IPS-15b (cell line): ENCODE measurements at regions not wholly inside any gene's neighbourhood (a gene's known extent, or its start where the extent isn't known, plus 50 kb on each side); places are given as distances from the start of the nearest gene placed in this dataset.
"Not testable (repeated sequence)": the region's sequence is repeated elsewhere in the genome, so short reads cannot be mapped to it uniquely, and the experiment has no call there.

Experiments used
- H3K27me3 ChIP-seq: one replicate; pipeline ENCODE4 v1.6.1; 2013; ENCODE audit warnings: low read length; ENCODE audit not compliant: control insufficient read depth, insufficient read depth
- H3K36me3 ChIP-seq: one replicate; pipeline ENCODE4 v1.6.1; 2013; ENCODE audit warnings: low read length; ENCODE audit not compliant: control insufficient read depth, insufficient read depth
- H3K4me1 ChIP-seq: one replicate; pipeline ENCODE4 v1.6.1; 2013; ENCODE audit warnings: mild to moderate bottlenecking, low read length; ENCODE audit not compliant: control insufficient read depth, insufficient read depth
- H3K4me3 ChIP-seq: one replicate; pipeline ENCODE4 v1.5.1; 2013; ENCODE audit warnings: low read depth, low read length
- H3K9ac ChIP-seq: one replicate; pipeline ENCODE4 v1.6.1; 2013; ENCODE audit warnings: low read depth, mild to moderate bottlenecking, low read length
- H3K9me3 ChIP-seq: one replicate; pipeline ENCODE4 v1.6.1; 2013; ENCODE audit warnings: mild to moderate bottlenecking, low read length; ENCODE audit not compliant: control insufficient read depth, insufficient read depth

DNA sequence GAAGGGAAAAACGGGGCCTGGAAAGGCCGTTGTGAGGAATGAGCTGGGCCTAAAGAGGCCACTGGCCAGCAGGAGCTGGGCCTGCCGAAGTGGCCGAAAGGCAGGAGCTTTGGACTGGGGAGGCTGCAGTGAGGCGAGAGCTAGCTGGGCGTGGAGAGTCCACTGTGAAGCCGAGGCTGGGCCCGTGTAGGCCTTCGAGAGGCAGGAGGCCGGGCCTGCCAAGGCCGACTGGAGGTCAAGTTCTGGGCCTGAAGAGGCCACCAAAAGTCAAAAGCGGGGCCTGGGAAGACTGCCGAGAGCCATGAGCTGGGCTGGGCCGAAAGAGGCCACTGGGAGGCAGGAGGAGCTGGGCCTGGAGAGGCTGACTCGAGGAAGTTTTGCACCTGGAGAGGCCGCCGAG, 69.6 kb upstream of the COBL start:
- H3K9ac ChIP-seq, H3K9me3 ChIP-seq, H3K4me3 ChIP-seq, H3K36me3 ChIP-seq, H3K4me1 ChIP-seq, H3K27me3 ChIP-seq: not testable (repeated sequence)

DNA sequence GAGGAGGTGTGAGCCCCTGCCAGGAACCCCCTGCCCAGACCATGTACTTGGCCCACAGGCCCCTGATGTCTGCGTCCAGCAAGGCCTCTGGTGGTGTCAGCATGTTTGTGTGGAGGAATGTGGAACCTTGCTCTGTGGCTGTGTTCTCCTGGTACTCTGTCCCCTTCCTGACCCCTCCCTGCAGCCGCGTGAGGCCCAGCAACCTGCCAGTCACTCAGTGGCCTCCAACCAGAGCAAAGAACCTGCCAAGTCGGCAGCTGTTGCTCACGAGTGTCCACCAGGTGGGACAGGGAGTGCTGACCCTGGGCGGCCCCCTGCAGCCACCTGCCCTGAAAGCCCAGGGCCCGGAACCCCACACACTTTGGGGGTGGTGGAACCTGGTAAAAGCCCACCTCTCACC, 65.6 kb upstream of the COBL start:
- H3K4me1 ChIP-seq, H3K9me3 ChIP-seq, H3K4me3 ChIP-seq, H3K27me3 ChIP-seq, H3K9ac ChIP-seq, H3K36me3 ChIP-seq: not testable (repeated sequence)

DNA sequence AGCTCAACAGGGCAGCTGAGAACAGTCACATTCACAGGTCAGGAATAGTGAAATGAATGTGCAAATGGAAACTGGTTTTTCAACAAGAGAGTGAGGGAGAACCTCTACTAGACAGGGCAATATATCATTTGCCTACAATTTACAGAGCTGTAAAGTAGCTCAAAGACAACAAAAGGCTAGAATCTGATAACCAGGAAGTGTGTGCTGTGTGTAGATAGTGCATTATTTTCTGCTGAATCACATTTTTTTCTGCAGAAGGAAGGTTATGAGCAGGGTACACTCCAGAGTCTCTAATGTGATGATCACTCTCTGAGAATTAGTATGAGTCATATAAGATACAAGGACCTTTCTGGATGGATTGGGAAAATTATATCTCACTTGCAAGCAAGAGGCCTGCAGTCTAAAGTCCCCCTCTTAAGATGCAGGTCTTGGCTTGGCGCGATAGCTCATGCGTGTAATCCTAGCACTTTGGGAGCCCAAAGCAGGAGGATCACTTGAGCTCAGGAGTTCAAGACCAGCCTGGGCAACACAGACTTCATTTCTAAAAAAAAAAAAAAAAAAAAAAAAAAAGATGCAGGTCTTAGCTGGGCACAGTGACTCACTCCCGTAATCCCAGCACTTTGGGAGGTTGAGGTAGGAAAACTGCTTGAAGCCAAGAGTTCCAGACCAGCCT, 59.9 kb upstream of the COBL start:
- no peaks in the 10 kb centered on the region for H3K36me3 ChIP-seq
- no peak overlapping the region for H3K4me3 ChIP-seq
- no peak overlapping the region for H3K9ac ChIP-seq
- no peaks in the 10 kb centered on the region for H3K27me3 ChIP-seq
- no peaks in the 10 kb centered on the region for H3K4me1 ChIP-seq
- H3K9me3 ChIP-seq: no peaks in the 10 kb centered on the region

GRCh38 chr7:51374936-51375335, 58.3 kb upstream of the COBL start:
- Histone ChIP-seq H3K9me3 (no peaks in the 10 kb centered on the region), H3K9ac (no peak overlapping the region), H3K4me1 (no peaks in the 10 kb centered on the region), H3K27me3 (no peaks in the 10 kb centered on the region), H3K36me3 (no peaks in the 10 kb centered on the region), H3K4me3 (no peak overlapping the region)

GRCh38 chr7:51373607-51374006, 57.0 kb upstream of the COBL start:
- not testable (repeated sequence) for H3K9me3 ChIP-seq, H3K36me3 ChIP-seq, H3K27me3 ChIP-seq, H3K9ac ChIP-seq, H3K4me3 ChIP-seq, H3K4me1 ChIP-seq

DNA sequence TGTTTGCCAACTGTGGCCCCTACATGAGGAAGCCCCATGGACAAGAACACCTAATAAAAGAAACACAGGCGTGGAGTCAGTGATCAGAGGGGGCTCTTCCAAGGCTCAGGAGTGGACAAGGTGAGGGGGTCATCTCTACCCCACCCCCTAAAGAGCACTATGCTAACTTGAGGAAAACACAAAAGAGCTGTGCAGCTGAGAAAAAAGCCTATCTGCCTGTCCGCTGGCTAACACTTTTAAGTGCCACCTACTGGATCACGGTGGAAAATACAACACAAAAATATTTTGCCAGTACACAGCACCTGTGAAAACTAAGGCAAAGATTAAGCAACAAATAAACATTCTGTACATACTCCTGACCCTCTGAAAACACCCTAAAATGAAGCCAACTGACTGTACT, 53.1 kb upstream of the COBL start:
- no peaks in the 10 kb centered on the region for H3K9me3 ChIP-seq
- peaks cover 7% of the 10 kb centered on the region for H3K4me1 ChIP-seq

GRCh38 chr7:51369228-51369627, 52.6 kb upstream of the COBL start:
- not testable (repeated sequence) for H3K27me3 ChIP-seq, H3K9me3 ChIP-seq, H3K4me3 ChIP-seq, H3K36me3 ChIP-seq, H3K4me1 ChIP-seq, H3K9ac ChIP-seq

More for the DNA sequence above, 53.1 kb upstream of the COBL start:
- Histone ChIP-seq H3K27me3 (no peaks in the 10 kb centered on the region), H3K9ac (no peak overlapping the region), H3K36me3 (no peaks in the 10 kb centered on the region), H3K4me3 (no peak overlapping the region)

DNA sequence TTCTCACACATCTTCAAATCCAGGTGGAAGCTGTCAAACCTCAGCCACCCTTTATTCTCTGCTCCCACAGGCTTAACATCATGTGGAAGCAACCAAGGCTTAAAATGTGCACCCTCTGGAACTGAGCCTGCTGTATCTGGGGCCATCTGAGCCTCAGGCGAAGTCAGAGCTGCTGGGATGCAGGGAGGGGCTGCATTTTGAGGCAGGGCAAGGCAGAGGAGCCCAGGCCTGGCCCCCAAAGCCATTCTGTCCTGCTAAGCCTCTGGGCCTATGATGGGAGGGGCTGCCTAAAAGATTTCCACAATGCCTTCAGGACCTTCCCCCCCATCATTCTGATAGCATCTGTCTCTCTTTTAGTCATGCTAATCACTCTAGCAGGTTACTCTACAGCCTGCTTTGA, 51.7 kb upstream of the COBL start:
- Histone ChIP-seq H3K27me3 (no peaks in the 10 kb centered on the region), H3K36me3 (no peaks in the 10 kb centered on the region), H3K4me1 (peaks cover 7% of the 10 kb centered on the region), H3K9me3 (no peaks in the 10 kb centered on the region), H3K9ac (no peak overlapping the region), H3K4me3 (no peak overlapping the region)

DNA sequence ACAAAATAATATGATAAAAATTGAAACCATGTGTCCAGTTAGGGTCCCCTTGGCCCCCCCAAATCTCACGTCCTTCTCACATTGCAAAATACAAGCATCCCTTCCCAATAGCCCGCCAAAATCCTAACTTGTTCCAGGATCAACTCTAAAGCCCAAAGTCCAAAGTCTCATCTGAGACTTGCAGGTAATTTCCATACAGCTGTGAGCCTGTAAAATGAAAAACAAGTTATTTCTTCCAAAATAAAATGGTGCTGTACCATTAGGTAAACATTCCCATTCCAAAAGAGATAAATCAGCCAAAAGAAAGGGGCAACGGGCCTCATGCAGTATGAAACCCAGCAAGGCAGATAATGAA, 51.0 kb upstream of the COBL start:
- Histone ChIP-seq H3K9me3 (no peaks in the 10 kb centered on the region), H3K9ac (no peak overlapping the region), H3K4me3 (no peak overlapping the region), H3K4me1 (peaks cover 7% of the 10 kb centered on the region), H3K36me3 (no peaks in the 10 kb centered on the region), H3K27me3 (no peaks in the 10 kb centered on the region)

GRCh38 chr7:51366930-51367613, 50.5 kb upstream of the COBL start:
- no peaks in the 10 kb centered on the region for H3K27me3 ChIP-seq
- no peak overlapping the region for H3K4me3 ChIP-seq
- H3K9me3 ChIP-seq: no peaks in the 10 kb centered on the region
- H3K4me1 ChIP-seq: peaks cover 7% of the 10 kb centered on the region
- H3K9ac ChIP-seq: no peak overlapping the region
- H3K36me3 ChIP-seq: no peaks in the 10 kb centered on the region
